HL-60 (cell line): ENCODE measurements at regions not wholly inside any gene's neighbourhood (a gene's known extent, or its start where the extent isn't known, plus 50 kb on each side); places are given as distances from the start of the nearest gene placed in this dataset.

ENCODE experiments used
- DNase-seq, 2 experiments: peaks; one replicate each; pipeline ENCODE4 v3.0.0-alpha.2; 2010 to 2020; ENCODE audit warnings: low read depth in 1 of 2, low spot score in 1 of 2
- H3K27ac ChIP-seq: fragments of 250-450 bp; sonication (Bioruptor Pico); replicated peaks from 2 replicates; pipeline ENCODE4 v1.5.1; 2020; ENCODE audit warnings: mild to moderate bottlenecking, moderate library complexity
- H3K27me3 ChIP-seq: fragments of 250-450 bp; sonication (Bioruptor Pico); 2 replicates; pipeline ENCODE4 v1.5.1; 2021; ENCODE audit warnings: mild to moderate bottlenecking, moderate library complexity; ENCODE audit not compliant: insufficient read depth, poor library complexity, severe bottlenecking
- H3K4me3 ChIP-seq: replicated peaks from 2 replicates; pipeline ENCODE4 v1.5.1; 2011; ENCODE audit warnings: mild to moderate bottlenecking, control low read depth, low read length; ENCODE audit not compliant: insufficient read depth
- GABPA ChIP-seq: IDR thresholded peaks from 2 replicates; pipeline ENCODE4 v1.6.1; 2012; ENCODE audit warnings: low read depth
- POLR2AphosphoS5 ChIP-seq: IDR thresholded peaks from 2 replicates; pipeline ENCODE4 v1.6.1; 2012; ENCODE audit warnings: low read depth
- REST ChIP-seq: IDR thresholded peaks from 2 replicates; pipeline ENCODE4 v1.6.1; 2012; ENCODE audit warnings: low read depth; ENCODE audit not compliant: insufficient replicate concordance
- SPI1 ChIP-seq: IDR thresholded peaks from 2 replicates; pipeline ENCODE4 v1.6.1; 2012; ENCODE audit warnings: low read depth, mild to moderate bottlenecking, borderline replicate concordance
- TF ChIP-seq, protein P1 (sequence below): IDR thresholded peaks from one replicate; pipeline ENCODE4 v1.5.1; 2011; ENCODE audit warnings: low read length, control low read depth, inconsistent platforms; ENCODE audit not compliant: insufficient read depth

GRCh38 chr1:184226100-184226487 lies 160.7 kb upstream of the C1orf21 start:
- TF ChIP-seq, protein P1, sequence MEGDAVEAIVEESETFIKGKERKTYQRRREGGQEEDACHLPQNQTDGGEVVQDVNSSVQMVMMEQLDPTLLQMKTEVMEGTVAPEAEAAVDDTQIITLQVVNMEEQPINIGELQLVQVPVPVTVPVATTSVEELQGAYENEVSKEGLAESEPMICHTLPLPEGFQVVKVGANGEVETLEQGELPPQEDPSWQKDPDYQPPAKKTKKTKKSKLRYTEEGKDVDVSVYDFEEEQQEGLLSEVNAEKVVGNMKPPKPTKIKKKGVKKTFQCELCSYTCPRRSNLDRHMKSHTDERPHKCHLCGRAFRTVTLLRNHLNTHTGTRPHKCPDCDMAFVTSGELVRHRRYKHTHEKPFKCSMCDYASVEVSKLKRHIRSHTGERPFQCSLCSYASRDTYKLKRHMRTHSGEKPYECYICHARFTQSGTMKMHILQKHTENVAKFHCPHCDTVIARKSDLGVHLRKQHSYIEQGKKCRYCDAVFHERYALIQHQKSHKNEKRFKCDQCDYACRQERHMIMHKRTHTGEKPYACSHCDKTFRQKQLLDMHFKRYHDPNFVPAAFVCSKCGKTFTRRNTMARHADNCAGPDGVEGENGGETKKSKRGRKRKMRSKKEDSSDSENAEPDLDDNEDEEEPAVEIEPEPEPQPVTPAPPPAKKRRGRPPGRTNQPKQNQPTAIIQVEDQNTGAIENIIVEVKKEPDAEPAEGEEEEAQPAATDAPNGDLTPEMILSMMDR, result no peak
- no peak for TF ChIP-seq REST
- Histone ChIP-seq H3K4me3 (no peak overlapping the region), H3K27ac (no peak overlapping the region), H3K27me3 (no peaks in the 10 kb centered on the region)
- DNase-seq, result no peak

DNA sequence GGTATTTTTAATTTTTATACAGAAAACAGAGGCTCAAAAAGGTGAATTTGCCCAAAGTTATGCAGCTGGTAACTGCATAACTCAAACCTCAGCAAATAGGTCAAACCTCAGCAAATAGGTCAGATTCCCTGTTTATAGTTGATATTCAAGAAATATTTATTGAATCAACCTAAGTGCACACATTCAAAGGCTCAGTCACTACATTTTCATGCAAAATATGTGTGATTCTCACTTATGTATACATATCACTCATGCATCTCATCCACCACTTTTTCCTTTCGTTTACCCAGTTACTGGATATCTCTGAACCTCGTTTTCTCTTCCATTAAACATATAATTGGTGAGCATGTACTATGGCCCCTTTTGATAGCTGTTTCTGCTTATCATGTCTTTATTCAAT lies 158.3 kb upstream of the C1orf21 start:
- no peaks in the 10 kb centered on the region for H3K27me3 ChIP-seq
- no peak for TF ChIP-seq SPI1
- TF ChIP-seq, protein P1, result no peak
- TF ChIP-seq POLR2AphosphoS5, result no peak
- no peak for TF ChIP-seq REST
- no peak for TF ChIP-seq GABPA
- DNase-seq, result no peak

GRCh38 chr1:184237588-184237987 lies 149.2 kb upstream of the C1orf21 start:
- DNase-seq, result no peak
- TF ChIP-seq REST, result no peak
- TF ChIP-seq GABPA, result no peak
- no peak for TF ChIP-seq SPI1
- TF ChIP-seq POLR2AphosphoS5, result no peak
- TF ChIP-seq, protein P1, result no peak
- Histone ChIP-seq H3K27me3 (no peaks in the 10 kb centered on the region), H3K4me3 (no peak overlapping the region), H3K27ac (no peak overlapping the region)

More for the DNA sequence above, 158.3 kb upstream of the C1orf21 start:
- no peak overlapping the region for H3K4me3 ChIP-seq
- no peak overlapping the region for H3K27ac ChIP-seq
